Mesenchymal stem cell (in vitro differentiated cells and primary cell): ENCODE measurements at regions not wholly inside any gene's neighbourhood (a gene's known extent, or its start where the extent isn't known, plus 50 kb on each side); places are given as distances from the start of the nearest gene placed in this dataset.
A peak's percentile ranks its signal among the peaks of the same experiment; 100 is the strongest.

Experiments used
- DNase-seq: peaks from one replicate; pipeline ENCODE4 v3.0.0-alpha.2; 2013
- H2AFZ ChIP-seq: one replicate; pipeline ENCODE4 v1.6.1; 2013; ENCODE audit warnings: low read depth, mild to moderate bottlenecking, control low read depth, inconsistent platforms, low read length, moderate library complexity
- H2AK5ac ChIP-seq: 2 replicates; pipeline ENCODE4 v1.6.1; 2013; ENCODE audit warnings: low read length, moderate library complexity, mild to moderate bottlenecking, inconsistent platforms; ENCODE audit not compliant: severe bottlenecking
- H2BK120ac ChIP-seq: one replicate; pipeline ENCODE4 v1.6.1; 2013; ENCODE audit warnings: low read depth, mild to moderate bottlenecking, inconsistent platforms, low read length, moderate library complexity
- H2BK12ac ChIP-seq, 2 experiments: one replicate each; pipeline ENCODE4 v1.6.1; 2013; ENCODE audit warnings: inconsistent platforms in 2 of 2, low read length in 2 of 2, mild to moderate bottlenecking in 2 of 2, moderate library complexity in 2 of 2, control low read depth in 1 of 2
- H2BK15ac ChIP-seq: one replicate; pipeline ENCODE4 v1.6.1; 2013; ENCODE audit warnings: mild to moderate bottlenecking, low read depth, inconsistent platforms; ENCODE audit not compliant: poor library complexity, severe bottlenecking
- H2BK5ac ChIP-seq: 2 replicates; pipeline ENCODE4 v1.6.1; 2013; ENCODE audit warnings: low read depth, mild to moderate bottlenecking, low read length, control low read depth, inconsistent platforms; ENCODE audit not compliant: poor library complexity, severe bottlenecking
- H3K14ac ChIP-seq, 2 experiments: one replicate each; pipeline ENCODE4 v1.6.1; 2013; ENCODE audit warnings: inconsistent platforms in 2 of 2, low read length in 2 of 2, control low read depth in 1 of 2, mild to moderate bottlenecking in 1 of 2, moderate library complexity in 1 of 2
- H3K18ac ChIP-seq, 2 experiments: one replicate each; pipeline ENCODE4 v1.6.1; 2013; ENCODE audit warnings: inconsistent platforms in 2 of 2, low read length in 2 of 2, control low read depth in 1 of 2, low read depth in 1 of 2, mild to moderate bottlenecking in 1 of 2
- H3K23ac ChIP-seq, 2 experiments: one replicate each; pipeline ENCODE4 v1.6.1; 2013; ENCODE audit warnings: inconsistent platforms in 2 of 2, low read length in 2 of 2, mild to moderate bottlenecking in 2 of 2, moderate library complexity in 2 of 2, control low read depth in 1 of 2
- H3K27ac ChIP-seq: 2 replicates; pipeline ENCODE4 v1.5.1; 2013; ENCODE audit warnings: mild to moderate bottlenecking, moderate library complexity, low read length, control low read depth, inconsistent platforms; ENCODE audit not compliant: poor library complexity, severe bottlenecking
- H3K27me3 ChIP-seq, 2 experiments: 2 replicates each; pipeline versions ENCODE4 v1.6.1 to v1.7.0; 2013; ENCODE audit warnings: low read length in 2 of 2, mild to moderate bottlenecking in 2 of 2, moderate library complexity in 2 of 2, control low read depth in 1 of 2, inconsistent platforms in 1 of 2; ENCODE audit not compliant: control insufficient read depth in 1 of 2, insufficient read depth in 1 of 2
- H3K36me3 ChIP-seq, 2 experiments: 2 replicates each; pipeline versions ENCODE4 v1.6.1 to v1.7.0; 2013; ENCODE audit warnings: low read length in 2 of 2, control low read depth in 1 of 2, inconsistent platforms in 1 of 2, low read depth in 1 of 2, mild to moderate bottlenecking in 1 of 2; ENCODE audit not compliant: insufficient read depth in 2 of 2, control insufficient read depth in 1 of 2
- H3K4ac ChIP-seq, 2 experiments: one replicate each; pipeline ENCODE4 v1.6.1; 2013; ENCODE audit warnings: inconsistent platforms in 2 of 2, low read length in 2 of 2, mild to moderate bottlenecking in 2 of 2, moderate library complexity in 2 of 2, control low read depth in 1 of 2, low read depth in 1 of 2
- H3K4me1 ChIP-seq: 2 replicates; pipeline ENCODE4 v1.6.1; 2013; ENCODE audit warnings: low read depth, low read length, control low read depth; ENCODE audit not compliant: control insufficient read depth, insufficient read depth
- H3K4me2 ChIP-seq: 2 replicates; pipeline ENCODE4 v1.6.1; 2013; ENCODE audit warnings: low read length, mild to moderate bottlenecking, inconsistent platforms; ENCODE audit not compliant: poor library complexity, severe bottlenecking
- H3K4me3 ChIP-seq, 2 experiments: 2 replicates each; pipeline versions ENCODE4 v1.5.1 to v1.7.0; 2013; ENCODE audit warnings: low read length in 2 of 2, mild to moderate bottlenecking in 2 of 2, control low read depth in 1 of 2, low read depth in 1 of 2; ENCODE audit not compliant: insufficient read depth in 1 of 2
- H3K79me1 ChIP-seq: replicated peaks from 2 replicates; pipeline ENCODE4 v1.6.1; 2013; ENCODE audit warnings: mild to moderate bottlenecking, control low read depth, low read length, inconsistent platforms; ENCODE audit not compliant: poor library complexity, severe bottlenecking
- H3K9ac ChIP-seq: 2 replicates; pipeline ENCODE4 v1.7.0; 2013; ENCODE audit warnings: mild to moderate bottlenecking, low read length, moderate library complexity
- H3K9me3 ChIP-seq: 2 replicates; pipeline ENCODE4 v1.7.0; 2013; ENCODE audit warnings: mild to moderate bottlenecking, low read length; ENCODE audit not compliant: control insufficient read depth
- H4K8ac ChIP-seq: one replicate; pipeline ENCODE4 v1.6.1; 2013; ENCODE audit warnings: inconsistent platforms, mild to moderate bottlenecking, low read length, moderate library complexity
- H4K91ac ChIP-seq: one replicate; pipeline ENCODE4 v1.6.1; 2013; ENCODE audit warnings: mild to moderate bottlenecking, low read length, inconsistent platforms
- WGBS: methylation state at CpG from one replicate; pipeline ENCODE4 v1.1.7; 2013; ENCODE audit warnings: mixed read lengths; 5-methylcytosine and 5-hydroxymethylcytosine counted together

- Histone ChIP-seq H2BK12ac (no peak overlapping the region), H3K18ac (no peak overlapping the region), H2BK5ac (no peak overlapping the region), H4K91ac (no peak overlapping the region), H3K14ac (no peak overlapping the region), H3K79me1 (no peaks in the 10 kb centered on the region), H4K8ac (no peak overlapping the region), H3K9ac (no peak overlapping the region), H2AFZ (no peak overlapping the region), H2BK15ac (no peak overlapping the region), H3K4me3 (no peak overlapping the region), H3K4me1 (peaks cover 16% of the 10 kb centered on the region), H2AK5ac (no peak overlapping the region), H2BK120ac (no peak overlapping the region), H3K27ac (no peak overlapping the region), H3K27me3 (peaks cover 0 to 5% of the 10 kb centered on the region in 2 experiments), H3K4me2 (no peak overlapping the region), H3K36me3 (no peaks in the 10 kb centered on the region), H3K23ac (no peak overlapping the region), H3K9me3 (no peaks in the 10 kb centered on the region), H3K4ac (no peak overlapping the region)
- DNase-seq, result no peak
- WGBS, result 100% methylated on average over 3 of the region's 3 CpGs
These were observed 84.6 kb upstream of the CACUL1 start for GRCh38 chr10:118839348-118839747.

DNA sequence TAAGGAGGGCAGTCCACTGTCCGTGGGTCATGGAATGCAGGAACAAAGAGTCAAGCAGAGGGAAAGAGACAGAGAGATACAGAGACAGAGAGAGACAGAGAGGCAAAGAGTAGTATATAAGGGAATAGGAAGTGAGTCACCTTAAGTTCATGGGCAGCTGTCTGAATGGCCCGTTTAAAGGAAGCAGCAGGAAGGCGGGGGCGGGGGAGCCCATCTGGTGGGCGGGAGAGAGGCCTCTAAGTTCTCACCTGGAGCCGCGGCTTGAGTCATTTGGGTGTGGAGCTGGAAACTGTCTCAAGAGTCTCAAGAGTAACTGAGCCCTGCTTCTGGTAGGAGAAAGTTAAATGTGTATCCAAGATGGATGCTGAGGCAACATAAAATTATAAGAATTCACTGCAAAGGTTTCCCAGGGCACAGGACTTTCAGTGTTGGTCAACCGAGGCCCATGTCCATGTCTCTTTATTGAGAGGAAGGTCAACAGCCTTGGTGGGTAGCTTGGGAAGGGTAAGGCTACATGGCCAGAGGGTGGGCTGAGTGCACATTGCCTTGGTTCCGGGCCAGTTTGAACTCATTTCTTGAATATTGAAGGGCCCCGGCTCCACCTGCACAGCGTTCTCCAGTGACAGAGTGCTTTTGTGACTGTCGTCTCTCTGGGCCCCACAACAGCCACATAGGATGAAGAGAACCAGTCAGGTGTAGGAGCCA lies 85.5 kb upstream of the CACUL1 start:
- H3K23ac ChIP-seq, result no peak overlapping the region
- H4K8ac ChIP-seq, result no peak overlapping the region
- no peak overlapping the region for H2BK15ac ChIP-seq
- H2BK12ac ChIP-seq, result no peak overlapping the region
- WGBS, result 72% methylated on average over 12 of the region's 12 CpGs
- no peak overlapping the region for H3K14ac ChIP-seq
- H2BK120ac ChIP-seq, result no peak overlapping the region
- H3K79me1 ChIP-seq, result no peaks in the 10 kb centered on the region
- no peak overlapping the region for H3K27ac ChIP-seq
- H3K36me3 ChIP-seq, result no peaks in the 10 kb centered on the region
- H2AFZ ChIP-seq, result no peak overlapping the region
- DNase-seq, result no peak
- no peak overlapping the region for H2AK5ac ChIP-seq
- no peaks in the 10 kb centered on the region for H3K9me3 ChIP-seq
- H3K9ac ChIP-seq, result no peak overlapping the region
- H2BK5ac ChIP-seq, result no peak overlapping the region
- peaks cover 0 to 5% of the 10 kb centered on the region in 2 experiments for H3K27me3 ChIP-seq
- H3K4me3 ChIP-seq, result no peak overlapping the region
- H4K91ac ChIP-seq, result no peak overlapping the region
- no peak overlapping the region for H3K4me2 ChIP-seq
- H3K4ac ChIP-seq, result no peak overlapping the region
- no peak overlapping the region for H3K18ac ChIP-seq
- H3K4me1 ChIP-seq, result peaks cover 19% of the 10 kb centered on the region

DNA sequence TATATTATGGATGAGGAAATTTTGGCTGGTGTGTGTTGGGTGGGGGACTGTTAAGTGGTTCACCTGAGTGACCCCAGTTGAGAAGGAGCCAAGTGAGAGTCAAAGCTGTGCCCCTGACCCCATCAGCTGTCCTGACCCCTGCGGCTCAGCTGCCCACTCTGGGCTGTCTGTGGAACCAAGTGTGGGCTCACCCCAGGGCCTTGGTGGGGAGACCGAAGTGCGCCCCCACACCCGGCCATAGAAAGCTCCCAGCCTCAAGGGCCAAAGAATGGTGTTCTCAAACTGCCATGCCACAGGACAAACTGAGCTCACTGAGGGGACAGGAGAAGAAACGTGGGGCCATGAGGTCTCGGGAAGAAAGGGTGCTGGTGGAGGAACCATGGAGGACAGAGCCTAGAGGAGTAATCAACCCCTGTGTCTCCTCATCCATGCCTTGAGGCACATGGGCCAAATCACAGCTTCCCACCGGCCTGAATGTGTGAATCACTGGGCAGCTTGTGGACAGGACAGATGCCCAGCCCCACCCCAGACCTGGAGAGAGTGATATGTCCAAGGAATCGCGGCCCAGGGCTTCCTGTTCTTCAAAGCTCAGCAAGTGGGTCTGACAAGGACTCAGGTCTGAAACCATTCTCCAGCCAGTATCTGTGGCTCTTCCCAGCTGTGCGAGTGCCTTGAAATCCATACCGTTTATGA lies 86.2 kb upstream of the CACUL1 start:
- H3K4me3 ChIP-seq, result no peak overlapping the region
- no peak overlapping the region for H2BK5ac ChIP-seq
- no peak overlapping the region for H2BK15ac ChIP-seq
- H2BK12ac ChIP-seq, result no peak overlapping the region
- no peak overlapping the region for H3K23ac ChIP-seq
- no peak overlapping the region for H4K91ac ChIP-seq
- no peak overlapping the region for H2AFZ ChIP-seq
- H2BK120ac ChIP-seq, result no peak overlapping the region
- H3K14ac ChIP-seq, result no peak overlapping the region
- H3K9ac ChIP-seq, result no peak overlapping the region
- H3K4ac ChIP-seq, result no peak overlapping the region
- no peaks in the 10 kb centered on the region for H3K79me1 ChIP-seq
- peaks cover 16% of the 10 kb centered on the region for H3K4me1 ChIP-seq
- no peak overlapping the region for H3K4me2 ChIP-seq
- no peak overlapping the region for H3K27ac ChIP-seq
- WGBS, result 92% methylated on average over 11 of the region's 11 CpGs
- H3K18ac ChIP-seq, result no peak overlapping the region
- peak overlapping the region; percentile 14 for H4K8ac ChIP-seq
- H2AK5ac ChIP-seq, result no peak overlapping the region
- no peak for DNase-seq
- H3K36me3 ChIP-seq, result no peaks in the 10 kb centered on the region
- H3K27me3 ChIP-seq, result peaks cover 0 to 6% of the 10 kb centered on the region in 2 experiments
- H3K9me3 ChIP-seq, result no peaks in the 10 kb centered on the region

GRCh38 chr10:118841881-118842605 lies 87.3 kb upstream of the CACUL1 start:
- Histone ChIP-seq H3K14ac (no peak overlapping the region), H2AFZ (no peak overlapping the region), H3K4me1 (peaks cover 15% of the 10 kb centered on the region), H4K8ac (no peak overlapping the region), H3K9me3 (no peaks in the 10 kb centered on the region), H2BK5ac (no peak overlapping the region), H2BK15ac (no peak overlapping the region), H3K4me2 (no peak overlapping the region), H2AK5ac (no peak overlapping the region), H3K23ac (no peak overlapping the region), H3K36me3 (no peaks in the 10 kb centered on the region), H2BK120ac (no peak overlapping the region), H3K9ac (no peak overlapping the region), H3K4ac (no peak overlapping the region), H3K27me3 (peaks cover 0 to 9% of the 10 kb centered on the region in 2 experiments), H3K27ac (no peak overlapping the region), H3K18ac (no peak overlapping the region), H4K91ac (no peak overlapping the region), H2BK12ac (no peak overlapping the region), H3K79me1 (no peaks in the 10 kb centered on the region), H3K4me3 (no peak overlapping the region)
- DNase-seq, result no peak
- 87% methylated on average over 17 of the region's 17 CpGs for WGBS
